GM18909 (cell line): ENCODE measurements at regions not wholly inside any gene's neighbourhood (a gene's known extent, or its start where the extent isn't known, plus 50 kb on each side); places are given as distances from the start of the nearest gene placed in this dataset.
"Not testable (repeated sequence)": the region's sequence is repeated elsewhere in the genome, so short reads cannot be mapped to it uniquely, and the experiment has no call there.

Experiments used
- ATAC-seq: cut with Tn5 transposase; IDR thresholded peaks from one replicate; pipeline ENCODE4 v1.9.1; 2021; ENCODE audit warnings: mild to moderate bottlenecking; ENCODE audit not compliant: unreplicated experiment, poor library complexity

DNA sequence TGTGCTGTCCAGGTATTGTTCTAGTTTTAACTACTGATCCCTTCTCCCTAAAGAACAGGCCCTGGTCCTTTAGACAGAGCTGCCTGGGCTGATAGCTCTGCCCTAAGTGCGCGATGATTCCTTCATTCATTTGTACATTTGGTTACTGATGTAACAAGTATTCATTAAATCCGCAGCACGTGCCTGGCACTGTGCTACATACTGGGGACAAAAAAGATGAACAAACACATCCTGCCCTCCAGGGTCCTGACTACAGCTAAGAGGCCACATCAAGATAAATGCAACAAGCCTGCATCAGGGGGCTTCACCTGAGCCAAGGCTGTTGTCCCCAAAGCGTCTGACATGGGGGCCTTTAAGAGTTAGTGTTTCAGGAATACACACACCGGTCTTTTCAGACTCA lies 99.0 kb upstream of the PODXL start:
- no peak for ATAC-seq

GRCh38 chr7:131654668-131655326 lies 98.4 kb upstream of the PODXL start:
- peak; percentile 77 for ATAC-seq

GRCh38 chr7:131654249-131654558 lies 97.8 kb upstream of the PODXL start:
- ATAC-seq: no peak

DNA sequence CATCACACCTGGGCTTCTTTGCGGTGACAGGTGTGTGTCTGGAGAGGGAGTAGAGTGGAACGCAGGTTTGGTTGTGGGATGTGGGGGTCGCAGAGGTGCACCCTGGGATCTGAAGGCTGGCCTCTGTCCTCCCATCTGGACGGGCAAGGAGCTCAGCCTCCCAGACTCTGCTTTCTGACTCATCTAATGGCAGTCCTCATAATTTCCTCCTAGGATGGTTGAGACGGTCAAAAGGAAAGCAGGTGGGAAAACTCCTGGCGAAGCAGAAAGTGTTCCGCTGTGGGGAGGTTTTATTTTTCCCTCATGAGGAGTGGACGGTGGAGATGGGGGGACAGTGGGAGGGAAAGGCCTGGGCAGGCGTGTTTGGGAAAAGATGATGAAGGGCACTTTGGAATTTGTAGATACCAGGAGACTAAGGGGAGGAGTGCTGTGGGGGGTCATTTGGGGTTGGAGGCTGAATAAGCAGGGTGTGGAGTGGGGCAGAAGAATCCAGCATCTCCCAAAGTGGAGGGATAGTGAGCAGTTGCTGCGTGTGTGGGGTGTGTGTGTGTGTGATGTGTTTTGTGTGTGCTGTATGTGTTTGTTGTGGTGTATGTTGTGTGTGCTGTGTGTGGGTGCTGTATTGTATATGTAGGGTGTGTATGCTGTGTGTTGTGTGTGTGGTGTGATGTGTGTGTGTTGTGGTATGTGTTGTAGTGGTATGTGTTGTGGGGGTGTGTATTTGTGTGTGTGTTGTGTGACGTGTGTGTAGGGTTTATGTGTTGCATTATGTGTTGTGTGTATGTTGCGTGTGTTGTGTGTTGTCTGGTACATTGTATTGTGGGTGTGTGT lies 97.2 kb upstream of the PODXL start:
- ATAC-seq: no peak

- no peak for ATAC-seq
Observed at GRCh38 chr7:131652934-131653333, 96.5 kb upstream of the PODXL start.

GRCh38 chr7:131652194-131652593 lies 95.8 kb upstream of the PODXL start:
- no peak for ATAC-seq

GRCh38 chr7:131649879-131650278 lies 93.5 kb upstream of the PODXL start:
- ATAC-seq: no peak

DNA sequence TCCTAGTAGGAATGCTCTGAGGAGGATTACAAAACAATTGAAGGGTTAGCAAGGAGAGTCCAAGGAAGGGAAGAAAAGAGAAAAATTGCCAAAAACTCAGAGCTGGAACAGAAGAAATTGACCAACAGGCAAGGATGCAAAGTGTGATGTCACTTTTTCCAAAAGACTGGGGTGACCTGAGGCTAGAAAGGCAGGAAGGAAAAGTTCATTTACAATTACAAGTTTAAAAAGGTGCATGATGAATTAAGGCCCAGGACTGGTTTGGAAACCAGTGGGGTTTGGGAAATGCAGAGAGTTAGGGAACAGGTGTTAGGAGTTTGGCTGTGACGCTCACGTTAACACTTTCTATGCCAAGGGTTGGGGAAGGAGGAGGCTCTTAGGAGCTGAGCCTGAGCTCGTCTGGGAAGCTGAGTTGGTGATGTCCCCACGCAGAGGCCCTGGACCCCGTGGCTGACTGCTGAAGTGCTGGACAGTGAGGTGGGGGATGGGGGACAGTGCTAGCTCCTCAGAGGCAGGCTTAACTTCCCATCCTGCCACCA lies 92.6 kb upstream of the PODXL start:
- ATAC-seq: no peak

DNA sequence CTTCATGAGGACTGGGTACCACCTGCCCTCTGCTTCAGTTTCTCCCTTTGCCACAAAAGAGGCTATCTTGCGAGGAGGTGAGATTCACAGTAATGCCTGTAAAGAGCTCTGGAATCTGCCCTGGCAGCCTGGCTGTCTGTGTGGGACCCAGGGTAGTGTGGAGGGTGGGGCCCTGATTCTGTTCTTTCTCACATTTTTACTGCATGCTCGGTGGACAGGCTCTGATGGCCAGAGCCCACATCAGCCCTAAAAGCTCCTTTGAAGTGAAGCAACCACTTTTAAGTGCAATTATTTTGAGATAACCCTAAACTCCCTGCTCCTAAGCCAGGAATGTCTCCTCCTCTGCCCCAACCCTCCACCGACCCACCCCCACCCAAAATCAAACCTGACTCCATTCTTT lies 92.1 kb upstream of the PODXL start:
- ATAC-seq: no peak

GRCh38 chr7:131646203-131646602 lies 89.8 kb upstream of the PODXL start:
- ATAC-seq: no peak

- ATAC-seq: no peak
Observed at GRCh38 chr7:131642429-131642828, 86.0 kb upstream of the PODXL start.

DNA sequence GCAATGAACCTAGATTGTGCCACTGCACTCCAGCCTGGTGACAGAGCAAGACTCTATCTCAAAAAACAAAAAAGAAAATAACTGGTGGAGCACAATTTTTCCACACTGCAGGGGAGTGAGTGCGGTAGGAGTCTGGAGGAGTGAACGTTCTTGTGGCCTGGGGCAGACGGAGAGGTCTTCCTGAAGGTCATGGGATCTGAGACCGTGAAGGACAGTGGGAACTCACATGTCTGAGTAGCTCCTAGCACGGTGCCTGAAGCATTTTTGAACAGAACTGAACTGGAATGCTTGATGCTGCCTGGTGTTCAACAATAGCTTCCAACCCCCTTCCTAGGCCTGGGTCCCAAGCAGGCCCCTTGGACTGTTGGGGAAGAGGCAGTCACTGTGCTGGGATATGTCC lies 84.3 kb upstream of the PODXL start:
- ATAC-seq: no peak

DNA sequence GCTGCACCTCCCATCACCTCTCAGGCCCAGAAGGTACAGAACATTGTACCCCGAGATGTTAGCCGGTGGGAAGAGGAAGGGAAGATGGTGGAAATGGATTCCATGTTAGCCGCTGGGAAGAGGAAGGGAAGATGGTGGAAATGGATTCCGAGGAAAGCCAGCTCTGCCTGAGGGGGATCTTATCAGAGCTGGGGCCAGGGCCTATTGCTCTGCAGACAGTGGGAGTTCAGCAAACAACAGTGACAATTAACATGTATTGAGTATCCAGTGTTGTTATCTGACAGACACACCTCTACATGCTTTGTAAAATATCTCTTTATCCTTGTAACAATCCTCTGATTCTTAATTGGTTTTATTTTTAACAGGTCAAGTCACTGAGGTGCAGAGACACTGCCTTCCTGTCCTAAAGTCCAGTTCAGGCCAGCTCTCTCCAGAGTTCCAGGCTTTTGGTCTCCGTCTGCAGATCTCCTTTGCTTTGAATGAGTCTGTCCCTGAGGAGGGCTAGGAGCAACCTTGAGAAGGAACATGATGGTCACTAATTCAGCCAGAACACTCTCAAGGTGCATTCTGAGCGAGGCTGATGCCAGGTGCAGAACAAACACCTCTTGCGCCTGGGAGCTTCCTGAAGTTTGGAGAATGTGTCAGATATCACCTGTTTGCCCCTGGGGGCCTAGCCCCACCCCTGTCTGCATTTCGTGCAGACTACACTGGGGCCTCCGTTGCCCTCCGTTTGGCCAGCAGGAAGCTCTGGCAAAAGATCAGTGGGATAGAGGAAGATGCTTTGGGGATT lies 82.4 kb upstream of the PODXL start:
- no peak for ATAC-seq

DNA sequence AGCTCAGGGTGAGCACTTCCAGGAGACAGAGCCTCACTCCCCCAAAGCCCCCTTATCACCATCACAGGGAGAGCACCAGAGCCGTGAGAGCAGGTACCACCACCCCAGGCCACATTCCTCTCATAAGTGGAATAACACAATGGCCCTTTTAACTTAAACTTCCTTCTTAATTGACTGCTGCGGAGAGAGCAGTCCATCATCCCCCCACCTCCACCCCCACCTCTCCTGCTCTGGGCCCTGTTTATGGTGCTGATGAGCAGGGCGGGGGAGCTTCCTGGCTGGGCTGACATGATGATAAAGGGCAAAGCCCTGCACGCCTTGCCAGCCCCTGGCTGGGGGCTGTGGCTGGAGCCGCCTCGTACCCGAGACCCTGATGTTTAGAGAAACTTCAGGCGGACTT lies 81.4 kb upstream of the PODXL start:
- no peak for ATAC-seq

GRCh38 chr7:131636092-131636491 lies 79.7 kb upstream of the PODXL start:
- no peak for ATAC-seq

GRCh38 chr7:131634197-131634596 lies 77.8 kb upstream of the PODXL start:
- ATAC-seq: not testable (repeated sequence)

GRCh38 chr7:131633342-131633843 lies 77.0 kb upstream of the PODXL start:
- ATAC-seq: no peak

- ATAC-seq: no peak
Observed at GRCh38 chr7:131630427-131630826, 74.0 kb upstream of the PODXL start.

GRCh38 chr7:131629217-131629882 lies 72.9 kb upstream of the PODXL start:
- no peak for ATAC-seq

DNA sequence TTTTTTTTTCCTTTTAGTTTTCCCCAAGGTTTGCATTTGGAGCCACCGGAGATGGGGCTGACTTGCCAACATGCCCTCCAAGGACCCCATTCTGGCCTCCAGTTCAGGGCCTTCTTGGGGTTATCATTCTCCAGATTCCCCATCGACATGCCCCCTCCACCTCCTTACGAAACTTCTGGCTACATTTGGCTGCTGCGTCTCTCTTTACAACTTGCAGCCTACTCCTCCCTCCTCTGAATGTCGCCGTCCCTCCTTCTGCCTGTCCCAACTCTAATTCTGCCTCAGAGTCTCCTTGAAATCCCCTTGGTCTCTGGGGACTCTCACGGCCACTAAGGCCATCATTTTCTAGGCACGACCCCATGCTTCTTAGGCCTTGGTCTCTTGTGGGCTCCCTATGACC lies 72.2 kb upstream of the PODXL start:
- no peak for ATAC-seq
